GM12878 (cell line): ENCODE measurements at regions not wholly inside any gene's neighbourhood (a gene's known extent, or its start where the extent isn't known, plus 50 kb on each side); places are given as distances from the start of the nearest gene placed in this dataset.

ENCODE experiments used
- BCL11A ChIP-seq: IDR thresholded peaks from 2 replicates; pipeline ENCODE4 v1.6.1; 2011; ENCODE audit warnings: low read depth, low read length
- BRCA1 ChIP-seq: IDR thresholded peaks from 2 replicates; pipeline ENCODE4 v1.6.1; 2011; ENCODE audit warnings: low read depth, low read length, improper control_type of control experiment
- DPF2 ChIP-seq: fragments of 450-650 bp; IDR thresholded peaks from 2 replicates; pipeline ENCODE4 v1.6.1; 2017; ENCODE audit warnings: mild to moderate bottlenecking
- EP300 ChIP-seq, 2 experiments: fragments of 150-350 bp in 1 of 2; IDR thresholded peaks; 2 replicates each; pipeline ENCODE4 v1.6.1; 2011 to 2012; ENCODE audit warnings: low read depth in 2 of 2, low read length in 2 of 2, borderline replicate concordance in 1 of 2, improper control_type of control experiment in 1 of 2, inconsistent platforms in 1 of 2; ENCODE audit not compliant: control insufficient read depth in 1 of 2
- EZH2 ChIP-seq: IDR thresholded peaks from 2 replicates; pipeline ENCODE4 v1.6.1; 2012; ENCODE audit warnings: low read depth, mild to moderate bottlenecking, control low read depth, inconsistent platforms, low read length, borderline replicate concordance; ENCODE audit not compliant: control insufficient read depth
- HDGF ChIP-seq: fragments of 450-650 bp; IDR thresholded peaks from 2 replicates; pipeline ENCODE4 v1.6.1; 2016; ENCODE audit warnings: antibody characterized with exemption
- MEF2A ChIP-seq: IDR thresholded peaks from 2 replicates; pipeline ENCODE4 v1.6.1; 2011; ENCODE audit warnings: low read depth, mild to moderate bottlenecking, low read length, moderate library complexity; ENCODE audit not compliant: insufficient read depth
- NBN ChIP-seq: fragments of 450-650 bp; IDR thresholded peaks from 2 replicates; pipeline ENCODE4 v1.6.1; 2016
- POLR2A ChIP-seq: IDR thresholded peaks from 2 replicates; pipeline ENCODE4 v1.6.1; 2011; ENCODE audit warnings: low read depth, mild to moderate bottlenecking, low read length
- POLR2AphosphoS5 ChIP-seq: IDR thresholded peaks from 2 replicates; pipeline ENCODE4 v1.6.1; 2011; ENCODE audit warnings: mild to moderate bottlenecking, low read length, inconsistent platforms
- RFX5 ChIP-seq: IDR thresholded peaks from 2 replicates; pipeline ENCODE4 v1.6.1; 2011; ENCODE audit warnings: low read depth, low read length, improper control_type of control experiment
- SP1 ChIP-seq: IDR thresholded peaks from one replicate; pipeline ENCODE4 v1.6.1; 2011; ENCODE audit warnings: low read depth, low read length
- TF ChIP-seq, protein P1 (sequence below), 3 experiments: IDR thresholded peaks in 2 of 3; conservative IDR thresholded peaks in 1 of 3; 2 replicates each; pipeline ENCODE4 v1.5.1; 2011; ENCODE audit warnings: low read depth in 3 of 3, low read length in 3 of 3, mild to moderate bottlenecking in 3 of 3, control low read depth in 2 of 3, moderate library complexity in 2 of 3, inconsistent platforms in 1 of 3, mixed read lengths in 1 of 3; ENCODE audit not compliant: control insufficient read depth in 2 of 3, insufficient read depth in 1 of 3; ENCODE audit errors: extremely low read depth in 1 of 3
- TF ChIP-seq, protein P2 (sequence below): IDR thresholded peaks from 2 replicates; pipeline ENCODE4 v1.6.1; 2011; ENCODE audit warnings: mild to moderate bottlenecking, low read depth, low read length, moderate library complexity; ENCODE audit not compliant: insufficient replicate concordance

DNA sequence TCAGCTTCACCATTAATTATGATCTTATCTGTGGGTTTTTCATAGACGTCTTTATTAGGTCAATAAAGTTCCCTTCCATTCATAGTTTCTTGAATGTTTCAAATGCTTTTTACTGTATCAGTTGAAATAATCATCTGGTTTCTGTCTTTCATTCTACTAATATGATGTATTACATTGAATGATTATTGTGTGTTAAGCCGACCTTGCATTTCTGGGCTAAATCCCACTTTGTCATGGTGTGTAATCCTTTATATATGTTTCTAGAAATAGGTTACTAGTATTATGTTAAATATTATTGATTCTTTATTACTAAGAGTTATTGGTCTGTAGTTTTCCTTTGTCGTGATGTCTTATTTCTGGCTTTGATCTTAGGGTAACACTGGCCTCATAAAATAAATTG lies 134.9 kb downstream of the FASLG start:
- TF ChIP-seq DPF2 (no peak), EP300 (IDR thresholded peaks at IDR 0.05; ENCODE audit: borderline replicate concordance in 1 of 2, control insufficient read depth in 1 of 2, low read depth in 2 of 2, low read length in 2 of 2) (no peak), RFX5 (no peak), POLR2AphosphoS5 (no peak), NBN (no peak), BRCA1 (no peak), EZH2 (no peak), POLR2A (no peak), MEF2A (no peak), SP1 (no peak), BCL11A (no peak), HDGF (no peak)
- TF ChIP-seq, protein P1, sequence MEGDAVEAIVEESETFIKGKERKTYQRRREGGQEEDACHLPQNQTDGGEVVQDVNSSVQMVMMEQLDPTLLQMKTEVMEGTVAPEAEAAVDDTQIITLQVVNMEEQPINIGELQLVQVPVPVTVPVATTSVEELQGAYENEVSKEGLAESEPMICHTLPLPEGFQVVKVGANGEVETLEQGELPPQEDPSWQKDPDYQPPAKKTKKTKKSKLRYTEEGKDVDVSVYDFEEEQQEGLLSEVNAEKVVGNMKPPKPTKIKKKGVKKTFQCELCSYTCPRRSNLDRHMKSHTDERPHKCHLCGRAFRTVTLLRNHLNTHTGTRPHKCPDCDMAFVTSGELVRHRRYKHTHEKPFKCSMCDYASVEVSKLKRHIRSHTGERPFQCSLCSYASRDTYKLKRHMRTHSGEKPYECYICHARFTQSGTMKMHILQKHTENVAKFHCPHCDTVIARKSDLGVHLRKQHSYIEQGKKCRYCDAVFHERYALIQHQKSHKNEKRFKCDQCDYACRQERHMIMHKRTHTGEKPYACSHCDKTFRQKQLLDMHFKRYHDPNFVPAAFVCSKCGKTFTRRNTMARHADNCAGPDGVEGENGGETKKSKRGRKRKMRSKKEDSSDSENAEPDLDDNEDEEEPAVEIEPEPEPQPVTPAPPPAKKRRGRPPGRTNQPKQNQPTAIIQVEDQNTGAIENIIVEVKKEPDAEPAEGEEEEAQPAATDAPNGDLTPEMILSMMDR (IDR thresholded peaks at IDR 0.05 in 2 of 3, conservative IDR thresholded peaks at IDR 0.05 in 1 of 3; ENCODE audit: control insufficient read depth in 2 of 3, extremely low read depth in 1 of 3, insufficient read depth in 1 of 3, low read depth in 3 of 3, low read length in 3 of 3), result no peak
- TF ChIP-seq, protein P2, sequence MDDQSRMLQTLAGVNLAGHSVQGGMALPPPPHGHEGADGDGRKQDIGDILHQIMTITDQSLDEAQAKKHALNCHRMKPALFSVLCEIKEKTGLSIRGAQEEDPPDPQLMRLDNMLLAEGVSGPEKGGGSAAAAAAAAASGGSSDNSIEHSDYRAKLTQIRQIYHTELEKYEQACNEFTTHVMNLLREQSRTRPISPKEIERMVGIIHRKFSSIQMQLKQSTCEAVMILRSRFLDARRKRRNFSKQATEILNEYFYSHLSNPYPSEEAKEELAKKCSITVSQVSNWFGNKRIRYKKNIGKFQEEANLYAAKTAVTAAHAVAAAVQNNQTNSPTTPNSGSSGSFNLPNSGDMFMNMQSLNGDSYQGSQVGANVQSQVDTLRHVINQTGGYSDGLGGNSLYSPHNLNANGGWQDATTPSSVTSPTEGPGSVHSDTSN, result no peak
